ENCODE measurements at regions not wholly inside any gene's neighbourhood (a gene's known extent, or its start where the extent isn't known, plus 50 kb on each side); places are given as distances from the start of the nearest gene placed in this dataset.
"Not testable (repeated sequence)": the region's sequence is repeated elsewhere in the genome, so short reads cannot be mapped to it uniquely, and the experiment has no call there.

GRCh38 chr4:135114079-135114478 is 912.5 kb upstream of the PABPC4L start:
- no peak for DNase-seq (ENCODE audit: extremely low read depth, low read depth)

DNA sequence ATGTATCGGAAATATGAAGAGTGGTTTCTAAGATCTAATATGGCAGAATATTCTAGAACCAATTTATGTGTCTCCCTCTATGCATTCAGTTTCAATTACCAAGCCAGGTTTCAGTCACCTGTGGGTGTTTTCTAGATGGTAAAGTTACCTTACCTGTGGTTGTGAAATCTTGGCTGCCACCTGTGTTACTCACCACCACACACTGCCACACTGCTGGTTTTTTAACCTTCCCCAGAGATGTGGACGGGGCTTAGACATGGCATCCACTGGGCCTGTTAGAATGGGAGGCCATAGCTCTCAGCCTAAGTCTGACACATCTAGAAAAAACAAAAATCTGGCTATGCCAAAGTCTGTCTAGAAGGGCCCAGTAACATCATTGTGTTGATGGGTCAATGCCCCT is 896.5 kb upstream of the PABPC4L start:
- no peak for DNase-seq (ENCODE audit: extremely low read depth, low read depth)

GRCh38 chr4:135073389-135073788 is 871.8 kb upstream of the PABPC4L start:
- DNase-seq (ENCODE audit: extremely low read depth, low read depth): no peak

DNA sequence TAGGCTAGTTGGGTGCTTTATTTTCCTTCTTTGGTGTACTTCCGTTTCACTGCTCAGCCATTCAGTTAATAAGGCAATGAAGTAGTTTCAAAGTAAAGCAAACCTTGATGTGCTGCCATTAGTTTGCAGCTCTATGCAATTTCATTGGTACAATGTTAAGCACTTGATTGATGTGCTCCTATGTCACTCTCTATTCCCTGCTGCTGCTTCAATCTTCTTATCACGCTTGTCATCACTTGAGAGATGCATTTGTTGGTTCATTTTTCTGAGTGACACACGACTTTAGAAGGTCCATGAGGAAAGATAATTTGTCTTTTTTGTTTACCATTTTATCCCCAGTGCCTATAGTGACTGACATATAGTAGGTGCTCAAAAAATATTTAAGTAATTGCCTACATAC is 871.0 kb upstream of the PABPC4L start:
- no peak for DNase-seq (ENCODE audit: extremely low read depth, low read depth)

GRCh38 chr4:135065366-135065765 is 863.8 kb upstream of the PABPC4L start:
- no peak for DNase-seq (ENCODE audit: extremely low read depth, low read depth)

GRCh38 chr4:135050086-135050717 is 848.6 kb upstream of the PABPC4L start:
- peak; percentile 22 for DNase-seq (ENCODE audit: extremely low read depth, low read depth)

- DNase-seq (ENCODE audit: extremely low read depth, low read depth): no peak
Measured at GRCh38 chr4:135032670-135033069, 831.1 kb upstream of the PABPC4L start.

- no peak for DNase-seq (ENCODE audit: extremely low read depth, low read depth)
Measured at GRCh38 chr4:135015771-135016170, 814.2 kb upstream of the PABPC4L start.

DNA sequence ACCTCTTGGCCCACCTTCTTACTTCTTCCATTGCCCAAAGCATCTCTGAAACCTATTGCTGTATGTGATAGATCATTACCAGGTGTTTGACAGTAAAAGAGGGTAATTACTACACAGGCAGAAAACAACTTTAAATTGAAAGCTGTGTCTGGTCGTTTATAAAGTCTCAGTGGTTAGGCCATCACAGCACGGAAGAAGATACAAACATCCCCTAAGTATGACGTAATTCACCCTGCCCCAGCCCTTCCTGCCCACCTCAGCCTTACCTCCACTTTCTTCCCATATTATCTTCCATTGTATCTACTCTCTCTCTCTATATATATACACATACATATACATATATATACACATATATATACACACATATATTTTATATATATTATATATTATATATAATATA is 805.8 kb upstream of the PABPC4L start:
- DNase-seq (ENCODE audit: extremely low read depth, low read depth): no peak

- DNase-seq (ENCODE audit: extremely low read depth, low read depth): no peak
Measured at GRCh38 chr4:134999169-134999568, 797.6 kb upstream of the PABPC4L start.

- DNase-seq (ENCODE audit: extremely low read depth, low read depth): no peak
Measured at GRCh38 chr4:134961963-134962362, 760.4 kb upstream of the PABPC4L start.

DNA sequence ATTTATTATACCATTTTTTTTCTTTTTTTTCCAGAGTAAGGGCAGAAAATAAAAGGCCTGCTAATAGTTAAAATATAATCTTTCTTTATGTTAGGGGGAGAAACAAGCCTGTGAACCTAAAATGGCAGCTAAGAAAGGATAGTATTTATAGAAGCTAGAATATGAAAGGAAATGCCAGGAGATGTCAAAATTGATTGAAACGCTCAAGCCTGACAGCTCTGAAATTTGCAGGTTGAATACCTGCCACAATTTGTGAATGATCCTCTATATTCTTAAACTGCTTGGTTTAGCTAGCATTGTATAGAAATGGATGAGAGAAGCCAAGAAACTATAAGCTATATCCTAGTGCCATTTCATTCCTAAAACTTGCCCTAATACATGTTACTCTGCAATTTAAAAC is 757.3 kb upstream of the PABPC4L start:
- no peak for DNase-seq (ENCODE audit: extremely low read depth, low read depth)

DNA sequence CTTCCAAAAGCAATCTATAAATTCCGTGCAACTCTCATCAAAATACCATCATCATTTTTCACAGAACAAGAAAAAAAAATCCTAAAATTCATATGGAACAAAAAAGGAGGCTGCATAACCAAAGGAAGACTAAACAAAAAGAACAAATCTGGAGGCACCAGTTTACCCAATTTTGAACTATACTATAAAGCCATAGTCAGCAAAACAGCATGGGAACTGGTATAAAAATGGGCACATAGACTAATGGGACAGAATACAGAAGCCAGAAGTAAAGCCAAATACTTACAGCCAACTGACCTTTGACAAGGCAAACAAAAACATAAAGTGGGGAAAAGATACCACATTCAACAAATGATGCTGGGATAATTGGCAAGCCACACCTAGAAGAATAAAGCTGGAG is 753.5 kb upstream of the PABPC4L start:
- DNase-seq (ENCODE audit: extremely low read depth, low read depth): no peak

GRCh38 chr4:134952775-134953174 is 751.2 kb upstream of the PABPC4L start:
- no peak for DNase-seq (ENCODE audit: extremely low read depth, low read depth)

DNA sequence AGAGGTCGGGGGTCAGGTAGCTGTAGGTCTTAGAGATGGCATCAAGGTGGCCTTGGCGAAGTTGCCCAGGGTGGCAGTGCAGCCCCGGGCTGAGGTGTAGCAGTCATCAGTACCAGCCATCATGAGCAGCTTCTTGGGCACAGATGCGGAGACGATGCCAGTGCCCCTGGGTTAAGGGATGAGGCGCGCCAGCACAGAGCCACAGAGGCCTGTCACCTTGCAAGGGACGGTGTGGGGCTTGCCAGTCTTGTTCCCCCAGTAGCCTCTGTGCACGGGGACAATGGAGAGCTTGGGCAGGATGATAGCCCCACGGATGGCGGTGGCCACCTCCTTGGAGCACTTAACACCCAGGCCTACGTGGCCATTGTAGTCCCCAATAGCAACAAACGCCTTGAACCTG is 750.7 kb upstream of the PABPC4L start:
- DNase-seq (ENCODE audit: extremely low read depth, low read depth): no peak

GRCh38 chr4:134948110-134948642 is 746.6 kb upstream of the PABPC4L start:
- no peak for DNase-seq (ENCODE audit: extremely low read depth, low read depth)

GRCh38 chr4:134944115-134944514 is 742.5 kb upstream of the PABPC4L start:
- no peak for DNase-seq (ENCODE audit: extremely low read depth, low read depth)

- DNase-seq (ENCODE audit: extremely low read depth, low read depth): no peak
Measured at GRCh38 chr4:134936014-134936413, 734.4 kb upstream of the PABPC4L start.

GRCh38 chr4:134935320-134935719 is 733.7 kb upstream of the PABPC4L start:
- DNase-seq (ENCODE audit: extremely low read depth, low read depth): no peak

GRCh38 chr4:134934036-134934808 is 732.6 kb upstream of the PABPC4L start:
- DNase-seq (ENCODE audit: extremely low read depth, low read depth): no peak

- DNase-seq (ENCODE audit: extremely low read depth, low read depth): no peak
Measured at GRCh38 chr4:134915355-134915754, 713.8 kb upstream of the PABPC4L start.

GRCh38 chr4:134914250-134914649 is 712.7 kb upstream of the PABPC4L start:
- not testable (repeated sequence) for DNase-seq (ENCODE audit: extremely low read depth, low read depth)

All from NCI-H460 (cell line).